ENCODE measurements at regions not wholly inside any gene's neighbourhood (a gene's known extent, or its start where the extent isn't known, plus 50 kb on each side); places are given as distances from the start of the nearest gene placed in this dataset.

GRCh38 chr21:16504766-16505165 is 775.0 kb downstream of the USP25 start:
- no peak overlapping the region for H3K4me3 ChIP-seq
- H3K9me3 ChIP-seq (ENCODE audit: control insufficient read depth in 4 of 4, insufficient read depth in 3 of 4, low read length in 3 of 4), result no peaks in the 10 kb centered on the region
- H3K4me1 ChIP-seq (ENCODE audit: control insufficient read depth in 5 of 5, insufficient read depth in 5 of 5, low read length in 5 of 5), result peaks cover 0 to 6% (median 0%) of the 10 kb centered on the region in 5 donors
- no peaks in the 10 kb centered on the region for H3K36me3 ChIP-seq (ENCODE audit: control insufficient read depth in 4 of 4, insufficient read depth in 4 of 4, low read length in 4 of 4)
- no peak for DNase-seq
- ATAC-seq (ENCODE audit: insufficient read depth, low FRiP score), result no peak
- no peak overlapping the region for H3K27ac ChIP-seq (ENCODE audit: low read depth in 1 of 2, low read length in 1 of 2)
- no peaks in the 10 kb centered on the region for H3K27me3 ChIP-seq (ENCODE audit: control insufficient read depth in 3 of 3, insufficient read depth in 3 of 3, low read length in 2 of 3)
- no peak overlapping the region for H3K9ac ChIP-seq (ENCODE audit: insufficient read depth in 1 of 2, low read length in 2 of 2)
- TF ChIP-seq CTCF (IDR thresholded peaks at IDR 0.05; ENCODE audit: control extremely low read depth, extremely low read depth), result no peak

GRCh38 chr21:16509476-16509875 is 779.7 kb downstream of the USP25 start:
- TF ChIP-seq CTCF (IDR thresholded peaks at IDR 0.05; ENCODE audit: control extremely low read depth, extremely low read depth), result no peak
- WGBS, 2 donors, result 85 to 91% methylated on average over 3 of the region's 3 CpGs
- no peak overlapping the region for H3K9ac ChIP-seq (ENCODE audit: insufficient read depth in 1 of 2, low read length in 2 of 2)
- H3K27ac ChIP-seq (ENCODE audit: low read depth in 1 of 2, low read length in 1 of 2), result no peak overlapping the region
- no peaks in the 10 kb centered on the region for H3K36me3 ChIP-seq (ENCODE audit: control insufficient read depth in 4 of 4, insufficient read depth in 4 of 4, low read length in 4 of 4)
- peaks cover 0 to 3% (median 0%) of the 10 kb centered on the region in 5 donors for H3K4me1 ChIP-seq (ENCODE audit: control insufficient read depth in 5 of 5, insufficient read depth in 5 of 5, low read length in 5 of 5)
- H3K27me3 ChIP-seq (ENCODE audit: control insufficient read depth in 3 of 3, insufficient read depth in 3 of 3, low read length in 2 of 3), result no peaks in the 10 kb centered on the region
- ATAC-seq (ENCODE audit: insufficient read depth, low FRiP score) (no peak), DNase-seq (no peak)
- H3K9me3 ChIP-seq (ENCODE audit: control insufficient read depth in 4 of 4, insufficient read depth in 3 of 4, low read length in 3 of 4), result no peaks in the 10 kb centered on the region
- no peak overlapping the region for H3K4me3 ChIP-seq

GRCh38 chr21:16514316-16514715 is 784.5 kb downstream of the USP25 start:
- Histone ChIP-seq H3K36me3 (ENCODE audit: control insufficient read depth in 4 of 4, insufficient read depth in 4 of 4, low read length in 4 of 4) (no peaks in the 10 kb centered on the region), H3K4me3 (no peak overlapping the region), H3K27me3 (ENCODE audit: control insufficient read depth in 3 of 3, insufficient read depth in 3 of 3, low read length in 2 of 3) (no peaks in the 10 kb centered on the region), H3K27ac (ENCODE audit: low read depth in 1 of 2, low read length in 1 of 2) (no peak overlapping the region), H3K9ac (ENCODE audit: insufficient read depth in 1 of 2, low read length in 2 of 2) (no peak overlapping the region), H3K4me1 (ENCODE audit: control insufficient read depth in 5 of 5, insufficient read depth in 5 of 5, low read length in 5 of 5) (peaks cover 0 to 6% (median 0%) of the 10 kb centered on the region in 5 donors), H3K9me3 (ENCODE audit: control insufficient read depth in 4 of 4, insufficient read depth in 3 of 4, low read length in 3 of 4) (no peaks in the 10 kb centered on the region)
- no peak for ATAC-seq (ENCODE audit: insufficient read depth, low FRiP score)
- 96 to 100% methylated on average over 2 of the region's 2 CpGs for WGBS, 2 donors
- no peak for TF ChIP-seq CTCF (IDR thresholded peaks at IDR 0.05; ENCODE audit: control extremely low read depth, extremely low read depth)
- DNase-seq, result no peak

GRCh38 chr21:16517383-16517782 is 787.6 kb downstream of the USP25 start:
- H3K36me3 ChIP-seq (ENCODE audit: control insufficient read depth in 4 of 4, insufficient read depth in 4 of 4, low read length in 4 of 4), result no peaks in the 10 kb centered on the region
- DNase-seq, result no peak
- no peak for TF ChIP-seq CTCF (IDR thresholded peaks at IDR 0.05; ENCODE audit: control extremely low read depth, extremely low read depth)
- H3K4me1 ChIP-seq (ENCODE audit: control insufficient read depth in 5 of 5, insufficient read depth in 5 of 5, low read length in 5 of 5), result peaks cover 0 to 6% (median 0%) of the 10 kb centered on the region in 5 donors
- no peak overlapping the region for H3K4me3 ChIP-seq
- no peak for ATAC-seq (ENCODE audit: insufficient read depth, low FRiP score)
- no peaks in the 10 kb centered on the region for H3K9me3 ChIP-seq (ENCODE audit: control insufficient read depth in 4 of 4, insufficient read depth in 3 of 4, low read length in 3 of 4)
- H3K27ac ChIP-seq (ENCODE audit: low read depth in 1 of 2, low read length in 1 of 2), result no peak overlapping the region
- no peaks in the 10 kb centered on the region for H3K27me3 ChIP-seq (ENCODE audit: control insufficient read depth in 3 of 3, insufficient read depth in 3 of 3, low read length in 2 of 3)
- WGBS, 2 donors, result 96 to 99% methylated on average over 1 of the region's 1 CpG
- no peak overlapping the region for H3K9ac ChIP-seq (ENCODE audit: insufficient read depth in 1 of 2, low read length in 2 of 2)

All from lung (tissue), 11 donors.